NT2/D1 (cell line): ENCODE measurements at regions not wholly inside any gene's neighbourhood (a gene's known extent, or its start where the extent isn't known, plus 50 kb on each side); places are given as distances from the start of the nearest gene placed in this dataset.

Experiments
- YY1 ChIP-seq: IDR thresholded peaks from 2 replicates; pipeline ENCODE4 v1.6.1; 2011; ENCODE audit not compliant: insufficient read length, insufficient read depth
- ZNF274 ChIP-seq: IDR thresholded peaks from 2 replicates; pipeline ENCODE4 v1.6.1; 2011; ENCODE audit warnings: mild to moderate bottlenecking, low read depth, low read length

GRCh38 chr16:62625326-62625725 lies 589.1 kb upstream of the CDH8 start:
- no peak for TF ChIP-seq ZNF274
- TF ChIP-seq YY1 = no peak
